Loucy (cell line): ENCODE measurements at regions not wholly inside any gene's neighbourhood (a gene's known extent, or its start where the extent isn't known, plus 50 kb on each side); places are given as distances from the start of the nearest gene placed in this dataset.
A peak's percentile ranks its signal among the peaks of the same experiment; 100 is the strongest.

ENCODE experiments used
- H2AFZ ChIP-seq: fragments of 200-600 bp; sonication (generic); 2 replicates; pipeline ENCODE4 v1.6.0; 2016; ENCODE audit warnings: antibody characterized with exemption, mild to moderate bottlenecking, low read length, moderate library complexity
- H3F3A ChIP-seq: fragments of 200-600 bp; 2 replicates; pipeline ENCODE4 v1.6.0; 2016; ENCODE audit warnings: antibody characterized with exemption, low read depth, mild to moderate bottlenecking
- H3K27me3 ChIP-seq: fragments of 200-600 bp; sonication (generic); 2 replicates; pipeline ENCODE4 v1.6.1; 2014; ENCODE audit warnings: low read length, mild to moderate bottlenecking; ENCODE audit not compliant: insufficient read depth, poor library complexity, severe bottlenecking
- H3K36me3 ChIP-seq: fragments of 200-600 bp; sonication (generic); 2 replicates; pipeline ENCODE4 v1.6.1; 2016; ENCODE audit warnings: low read length; ENCODE audit not compliant: insufficient read depth
- H3K4me1 ChIP-seq: fragments of 200-600 bp; sonication (generic); 2 replicates; pipeline ENCODE4 v1.5.1; 2014; ENCODE audit warnings: low read length, mild to moderate bottlenecking; ENCODE audit not compliant: insufficient read depth, poor library complexity, severe bottlenecking
- H3K4me2 ChIP-seq: fragments of 200-600 bp; sonication (generic); 2 replicates; pipeline ENCODE4 v1.6.0; 2014; ENCODE audit warnings: antibody characterized with exemption, low read length, low read depth, mild to moderate bottlenecking; ENCODE audit not compliant: poor library complexity, severe bottlenecking
- H3K4me3 ChIP-seq: fragments of 200-600 bp; sonication (generic); 2 replicates; pipeline ENCODE4 v1.5.1; 2014; ENCODE audit warnings: low read length, mild to moderate bottlenecking, mixed read lengths; ENCODE audit not compliant: poor library complexity, severe bottlenecking
- H3K79me2 ChIP-seq: fragments of 200-600 bp; sonication (generic); 2 replicates; pipeline ENCODE4 v1.6.1; 2014; ENCODE audit warnings: low read length; ENCODE audit not compliant: insufficient read depth
- H3K9ac ChIP-seq: fragments of 200-600 bp; sonication (generic); 2 replicates; pipeline ENCODE4 v1.6.0; 2014; ENCODE audit warnings: mild to moderate bottlenecking, low read depth, low read length, moderate library complexity; ENCODE audit not compliant: poor library complexity, severe bottlenecking
- H3K9me2 ChIP-seq: fragments of 200-600 bp; sonication (generic); replicated peaks from 2 replicates; pipeline ENCODE4 v1.6.1; 2016; ENCODE audit warnings: low read depth, low read length, mixed read lengths
- H3K9me3 ChIP-seq: fragments of 200-600 bp; sonication (generic); 2 replicates; pipeline ENCODE4 v1.6.1; 2014; ENCODE audit warnings: mild to moderate bottlenecking, antibody characterized with exemption, low read length, low read depth; ENCODE audit not compliant: insufficient read depth
- H4K20me1 ChIP-seq: fragments of 200-600 bp; sonication (generic); 2 replicates; pipeline ENCODE4 v1.6.0; 2014; ENCODE audit warnings: antibody characterized with exemption, low read length, mild to moderate bottlenecking; ENCODE audit not compliant: insufficient read depth, poor library complexity, severe bottlenecking
- EZH2phosphoT487 ChIP-seq: fragments of 200-600 bp; IDR thresholded peaks from 2 replicates; pipeline ENCODE4 v1.6.1; 2018; ENCODE audit warnings: antibody characterized with exemption, mild to moderate bottlenecking, moderate library complexity, borderline replicate concordance
- TF ChIP-seq, protein P1 (sequence below): fragments of 200-600 bp; sonication (generic); conservative IDR thresholded peaks from 2 replicates; pipeline ENCODE4 v1.5.1; 2014; ENCODE audit warnings: mild to moderate bottlenecking, antibody characterized with exemption, low read length

DNA sequence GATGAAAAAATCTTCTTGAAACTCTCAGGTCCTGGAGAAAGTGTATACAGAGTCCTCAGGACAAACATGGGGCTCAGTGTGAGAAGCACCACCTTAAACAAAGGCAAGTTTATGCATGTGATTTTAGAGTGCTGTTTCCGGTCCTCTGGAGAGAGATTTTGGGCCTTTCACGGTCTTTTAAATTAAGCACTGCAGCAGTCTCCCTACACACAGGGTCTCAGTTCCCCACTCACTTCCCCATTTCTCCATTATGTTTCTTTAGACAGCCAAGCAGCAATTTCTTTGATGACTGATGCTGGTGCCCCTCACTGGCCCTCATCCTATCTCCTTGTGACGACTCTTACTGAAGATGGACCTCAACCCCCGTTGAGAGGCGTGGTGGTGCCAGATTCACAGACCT lies 220.2 kb upstream of the CLINT1 start:
- Histone ChIP-seq H3K9me3 (no peaks in the 10 kb centered on the region), H4K20me1 (no peaks in the 10 kb centered on the region), H3K27me3 (no peaks in the 10 kb centered on the region), H3K9ac (no peak overlapping the region), H3F3A (no peaks in the 10 kb centered on the region), H3K36me3 (no peaks in the 10 kb centered on the region), H3K4me2 (no peak overlapping the region), H3K79me2 (no peaks in the 10 kb centered on the region), H2AFZ (no peak overlapping the region), H3K4me1 (no peaks in the 10 kb centered on the region), H3K9me2 (no peaks in the 10 kb centered on the region), H3K4me3 (no peak overlapping the region)
- TF ChIP-seq, protein P1, sequence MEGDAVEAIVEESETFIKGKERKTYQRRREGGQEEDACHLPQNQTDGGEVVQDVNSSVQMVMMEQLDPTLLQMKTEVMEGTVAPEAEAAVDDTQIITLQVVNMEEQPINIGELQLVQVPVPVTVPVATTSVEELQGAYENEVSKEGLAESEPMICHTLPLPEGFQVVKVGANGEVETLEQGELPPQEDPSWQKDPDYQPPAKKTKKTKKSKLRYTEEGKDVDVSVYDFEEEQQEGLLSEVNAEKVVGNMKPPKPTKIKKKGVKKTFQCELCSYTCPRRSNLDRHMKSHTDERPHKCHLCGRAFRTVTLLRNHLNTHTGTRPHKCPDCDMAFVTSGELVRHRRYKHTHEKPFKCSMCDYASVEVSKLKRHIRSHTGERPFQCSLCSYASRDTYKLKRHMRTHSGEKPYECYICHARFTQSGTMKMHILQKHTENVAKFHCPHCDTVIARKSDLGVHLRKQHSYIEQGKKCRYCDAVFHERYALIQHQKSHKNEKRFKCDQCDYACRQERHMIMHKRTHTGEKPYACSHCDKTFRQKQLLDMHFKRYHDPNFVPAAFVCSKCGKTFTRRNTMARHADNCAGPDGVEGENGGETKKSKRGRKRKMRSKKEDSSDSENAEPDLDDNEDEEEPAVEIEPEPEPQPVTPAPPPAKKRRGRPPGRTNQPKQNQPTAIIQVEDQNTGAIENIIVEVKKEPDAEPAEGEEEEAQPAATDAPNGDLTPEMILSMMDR = no peak
- TF ChIP-seq EZH2phosphoT487 = no peak

- Histone ChIP-seq H3K36me3 (no peaks in the 10 kb centered on the region), H3K4me2 (no peak overlapping the region), H3K9me2 (no peaks in the 10 kb centered on the region), H3K79me2 (no peaks in the 10 kb centered on the region), H3F3A (no peaks in the 10 kb centered on the region), H3K4me3 (no peak overlapping the region), H3K9me3 (no peaks in the 10 kb centered on the region), H2AFZ (peak overlapping the region; percentile 36; the same call in 1 of the 2 replicates), H3K27me3 (no peaks in the 10 kb centered on the region), H4K20me1 (no peaks in the 10 kb centered on the region), H3K9ac (no peak overlapping the region), H3K4me1 (no peaks in the 10 kb centered on the region)
- TF ChIP-seq EZH2phosphoT487 = no peak
- TF ChIP-seq, protein P1 = peak; percentile 68
Measured at GRCh38 chr5:158074992-158075769, 216.2 kb upstream of the CLINT1 start.

DNA sequence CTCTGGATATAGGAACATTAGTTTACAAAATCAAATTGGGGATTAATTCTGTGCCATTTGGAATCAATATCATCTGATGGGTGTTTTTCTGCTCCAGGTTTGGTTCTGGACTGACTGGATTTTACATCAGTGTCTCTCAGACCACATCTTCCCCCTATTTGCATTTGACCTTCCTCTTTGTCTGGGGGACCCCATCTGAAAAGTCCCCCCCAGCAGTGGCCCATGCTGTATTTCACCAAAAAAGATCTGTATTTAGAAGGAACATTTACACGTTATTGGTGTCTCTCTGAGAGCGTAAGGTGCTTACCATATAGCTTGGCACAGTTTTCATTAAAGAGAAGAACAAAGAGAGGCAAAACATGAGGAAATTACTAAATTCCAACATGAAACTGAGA lies 215.6 kb upstream of the CLINT1 start:
- no peak overlapping the region for H3K9ac ChIP-seq
- H3K9me3 ChIP-seq = no peaks in the 10 kb centered on the region
- no peak for TF ChIP-seq EZH2phosphoT487
- TF ChIP-seq, protein P1 = no peak
- no peaks in the 10 kb centered on the region for H3K9me2 ChIP-seq
- no peaks in the 10 kb centered on the region for H3K36me3 ChIP-seq
- H3K4me3 ChIP-seq = no peak overlapping the region
- H4K20me1 ChIP-seq = no peaks in the 10 kb centered on the region
- no peak overlapping the region for H3K4me2 ChIP-seq
- no peaks in the 10 kb centered on the region for H3K4me1 ChIP-seq
- no peaks in the 10 kb centered on the region for H3K79me2 ChIP-seq
- no peak overlapping the region for H2AFZ ChIP-seq
- H3K27me3 ChIP-seq = no peaks in the 10 kb centered on the region
- H3F3A ChIP-seq = no peaks in the 10 kb centered on the region
